ENCODE measurements at regions not wholly inside any gene's neighbourhood (a gene's known extent, or its start where the extent isn't known, plus 50 kb on each side); places are given as distances from the start of the nearest gene placed in this dataset.
"Not testable (repeated sequence)": the region's sequence is repeated elsewhere in the genome, so short reads cannot be mapped to it uniquely, and the experiment has no call there.

GRCh38 chr7:86152926-86153325, 490.8 kb upstream of the GRM3 start:
- H3K27ac Mint-ChIP-seq: no peak overlapping the region
- H3K27me3 Mint-ChIP-seq: no peaks in the 10 kb centered on the region

GRCh38 chr7:86149024-86149665, 494.6 kb upstream of the GRM3 start:
- H3K4me3 Mint-ChIP-seq: no peak overlapping the region
- no peaks in the 10 kb centered on the region for H3K36me3 Mint-ChIP-seq
- peaks cover 3 to 20% (median 11%) of the 10 kb centered on the region in 9 donors for H3K9me3 Mint-ChIP-seq
- DNase-seq (no peak), ATAC-seq (no peak)
- no peaks in the 10 kb centered on the region for H3K4me1 Mint-ChIP-seq
- POLR2A ChIA-PET: no interaction called here
- H3K27me3 Mint-ChIP-seq: no peaks in the 10 kb centered on the region
- no peak overlapping the region for H3K27ac Mint-ChIP-seq

More at GRCh38 chr7:86152926-86153325, 490.8 kb upstream of the GRM3 start:
- Mint-ChIP-seq H3K4me3 (no peak overlapping the region), H3K4me1 (no peaks in the 10 kb centered on the region), H3K36me3 (no peaks in the 10 kb centered on the region), H3K9me3 (peaks cover 3 to 20% (median 11%) of the 10 kb centered on the region in 9 donors)
- POLR2A ChIA-PET: no interaction called here
- no peak for DNase-seq
- no peak for ATAC-seq

GRCh38 chr7:86148501-86148900, 495.2 kb upstream of the GRM3 start:
- no peaks in the 10 kb centered on the region for H3K4me1 Mint-ChIP-seq
- H3K36me3 Mint-ChIP-seq: no peaks in the 10 kb centered on the region

GRCh38 chr7:86137343-86137742, 506.4 kb upstream of the GRM3 start:
- ATAC-seq (no peak), DNase-seq (no peak)
- H3K4me1 Mint-ChIP-seq: no peaks in the 10 kb centered on the region
- H3K9me3 Mint-ChIP-seq: peaks cover 0 to 11% (median 3%) of the 10 kb centered on the region in 9 donors
- no peaks in the 10 kb centered on the region for H3K27me3 Mint-ChIP-seq
- no peak overlapping the region for H3K4me3 Mint-ChIP-seq
- no peaks in the 10 kb centered on the region for H3K36me3 Mint-ChIP-seq
- POLR2A ChIA-PET: no interaction called here
- no peak overlapping the region for H3K27ac Mint-ChIP-seq

More at GRCh38 chr7:86148501-86148900, 495.2 kb upstream of the GRM3 start:
- DNase-seq (no peak), ATAC-seq (no peak)
- POLR2A ChIA-PET: no interaction called here
- H3K27ac Mint-ChIP-seq: no peak overlapping the region
- H3K27me3 Mint-ChIP-seq: no peaks in the 10 kb centered on the region
- peaks cover 0 to 20% (median 11%) of the 10 kb centered on the region in 9 donors for H3K9me3 Mint-ChIP-seq
- H3K4me3 Mint-ChIP-seq: no peak overlapping the region

GRCh38 chr7:86130268-86130667, 513.4 kb upstream of the GRM3 start:
- Mint-ChIP-seq H3K36me3 (no peaks in the 10 kb centered on the region), H3K27me3 (no peaks in the 10 kb centered on the region), H3K4me3 (no peak overlapping the region), H3K9me3 (peaks cover 0 to 15% (median 6%) of the 10 kb centered on the region in 9 donors), H3K27ac (no peak overlapping the region), H3K4me1 (no peaks in the 10 kb centered on the region)
- DNase-seq: no peak
- POLR2A ChIA-PET: no interaction called here
- ATAC-seq: no peak

- ATAC-seq (no peak), DNase-seq (no peak)
- no peaks in the 10 kb centered on the region for H3K36me3 Mint-ChIP-seq
- no peaks in the 10 kb centered on the region for H3K27me3 Mint-ChIP-seq
- POLR2A ChIA-PET: no interaction called here
- no peak overlapping the region for H3K27ac Mint-ChIP-seq
- H3K4me3 Mint-ChIP-seq: no peak overlapping the region
- H3K9me3 Mint-ChIP-seq: peaks cover 0 to 22% (median 7%) of the 10 kb centered on the region in 9 donors
- H3K4me1 Mint-ChIP-seq: no peaks in the 10 kb centered on the region
Observed at GRCh38 chr7:86123476-86123875, 520.2 kb upstream of the GRM3 start.

- peaks cover 0 to 29% (median 11%) of the 10 kb centered on the region in 9 donors for H3K9me3 Mint-ChIP-seq
- DNase-seq (no peak), ATAC-seq (no peak)
- POLR2A ChIA-PET: no interaction called here
- no peaks in the 10 kb centered on the region for H3K27me3 Mint-ChIP-seq
- no peaks in the 10 kb centered on the region for H3K4me1 Mint-ChIP-seq
- no peak overlapping the region for H3K4me3 Mint-ChIP-seq
- no peaks in the 10 kb centered on the region for H3K36me3 Mint-ChIP-seq
- H3K27ac Mint-ChIP-seq: no peak overlapping the region
Observed at GRCh38 chr7:86094166-86094669, 549.5 kb upstream of the GRM3 start.

GRCh38 chr7:86091369-86091768, 552.3 kb upstream of the GRM3 start:
- H3K27me3 Mint-ChIP-seq: no peaks in the 10 kb centered on the region
- no peaks in the 10 kb centered on the region for H3K4me1 Mint-ChIP-seq

GRCh38 chr7:86089455-86089854, 554.3 kb upstream of the GRM3 start:
- Mint-ChIP-seq H3K36me3 (no peaks in the 10 kb centered on the region), H3K27me3 (no peaks in the 10 kb centered on the region), H3K4me1 (no peaks in the 10 kb centered on the region), H3K4me3 (no peak overlapping the region), H3K9me3 (peaks cover 0 to 28% (median 9%) of the 10 kb centered on the region in 9 donors), H3K27ac (no peak overlapping the region)
- ATAC-seq (no peak), DNase-seq (no peak)
- POLR2A ChIA-PET: no interaction called here

More at GRCh38 chr7:86091369-86091768, 552.3 kb upstream of the GRM3 start:
- DNase-seq: no peak
- no peaks in the 10 kb centered on the region for H3K36me3 Mint-ChIP-seq
- H3K27ac Mint-ChIP-seq: no peak overlapping the region
- H3K9me3 Mint-ChIP-seq: peaks cover 0 to 33% (median 13%) of the 10 kb centered on the region in 9 donors
- POLR2A ChIA-PET: no interaction called here
- no peak for ATAC-seq
- no peak overlapping the region for H3K4me3 Mint-ChIP-seq

GRCh38 chr7:86064572-86064971, 579.1 kb upstream of the GRM3 start:
- H3K27ac Mint-ChIP-seq, DNase-seq, POLR2A ChIA-PET, H3K4me3 Mint-ChIP-seq, H3K4me1 Mint-ChIP-seq, ATAC-seq, H3K27me3 Mint-ChIP-seq: not testable (repeated sequence)
- Mint-ChIP-seq H3K36me3 (peaks cover 0 to 11% (median 0%) of the 10 kb centered on the region in 3 donors), H3K9me3 (peaks cover 4 to 45% (median 21%) of the 10 kb centered on the region in 9 donors)

GRCh38 chr7:86058649-86059048, 585.1 kb upstream of the GRM3 start:
- POLR2A ChIA-PET: no interaction called here

GRCh38 chr7:86050918-86051317, 592.8 kb upstream of the GRM3 start:
- ATAC-seq (no peak), DNase-seq (no peak)
- H3K27me3 Mint-ChIP-seq: no peaks in the 10 kb centered on the region
- H3K36me3 Mint-ChIP-seq: no peaks in the 10 kb centered on the region
- no peak overlapping the region for H3K4me3 Mint-ChIP-seq
- POLR2A ChIA-PET: no interaction called here
- H3K4me1 Mint-ChIP-seq: no peaks in the 10 kb centered on the region
- H3K27ac Mint-ChIP-seq: no peak overlapping the region
- H3K9me3 Mint-ChIP-seq: peaks cover 9 to 27% (median 14%) of the 10 kb centered on the region in 9 donors

More at GRCh38 chr7:86058649-86059048, 585.1 kb upstream of the GRM3 start:
- peaks cover 0 to 28% (median 0%) of the 10 kb centered on the region in 3 donors for H3K36me3 Mint-ChIP-seq
- ATAC-seq (no peak), DNase-seq (no peak)
- H3K4me1 Mint-ChIP-seq: no peaks in the 10 kb centered on the region
- H3K27ac Mint-ChIP-seq: no peak overlapping the region
- no peaks in the 10 kb centered on the region for H3K27me3 Mint-ChIP-seq
- no peak overlapping the region for H3K4me3 Mint-ChIP-seq
- peaks cover 19 to 70% (median 44%) of the 10 kb centered on the region in 9 donors for H3K9me3 Mint-ChIP-seq

GRCh38 chr7:86049910-86050309, 593.8 kb upstream of the GRM3 start:
- no peaks in the 10 kb centered on the region for H3K27me3 Mint-ChIP-seq
- no peaks in the 10 kb centered on the region for H3K36me3 Mint-ChIP-seq
- peaks cover under 1 to 19% (median 10%) of the 10 kb centered on the region in 9 donors for H3K9me3 Mint-ChIP-seq
- no peak overlapping the region for H3K27ac Mint-ChIP-seq
- ATAC-seq (no peak), DNase-seq (no peak)
- no peak overlapping the region for H3K4me3 Mint-ChIP-seq
- POLR2A ChIA-PET: no interaction called here
- no peaks in the 10 kb centered on the region for H3K4me1 Mint-ChIP-seq

- H3K27me3 Mint-ChIP-seq, H3K36me3 Mint-ChIP-seq, POLR2A ChIA-PET, ATAC-seq, DNase-seq, H3K27ac Mint-ChIP-seq, H3K4me3 Mint-ChIP-seq, H3K4me1 Mint-ChIP-seq: not testable (repeated sequence)
- peaks cover 0 to 21% (median 10%) of the 10 kb centered on the region in 9 donors for H3K9me3 Mint-ChIP-seq
Observed at GRCh38 chr7:86045197-86045596, 598.5 kb upstream of the GRM3 start.
